SK-N-SH (cell line): ENCODE measurements at regions not wholly inside any gene's neighbourhood (a gene's known extent, or its start where the extent isn't known, plus 50 kb on each side); places are given as distances from the start of the nearest gene placed in this dataset.

Source experiments
- CTCF ChIA-PET: fragments of 300-600, 350-600 bp; formaldehyde crosslinking; extraction: SDS; loops from one replicate; lab custom pipeline; 2021; lab: Yijun Ruan, JAX
- POLR2A ChIA-PET: fragments of 350-600 bp; sonication (Branson Sonifier 250); formaldehyde crosslinking; extraction: SDS; loops from one replicate; lab custom pipeline; 2020; ENCODE audit warnings: antibody characterized with exemption, inconsistent platforms; lab: Yijun Ruan, JAX
- DNase-seq: peaks from one replicate; pipeline ENCODE4 v3.0.0; 2012
- H2AFZ ChIP-seq: fragments of 200-600 bp; sonication (generic); 2 replicates; pipeline ENCODE4 v1.8.1; 2016; ENCODE audit warnings: antibody characterized with exemption, mild to moderate bottlenecking, low read depth
- H3F3A ChIP-seq: fragments of 200-600 bp; sonication (generic); replicated peaks from 2 replicates; pipeline ENCODE3; 2016; ENCODE audit warnings: antibody characterized with exemption, mild to moderate bottlenecking; ENCODE audit not compliant: insufficient read depth
- H3K27ac ChIP-seq, 2 experiments: fragments of 200-500 bp in 1 of 2; fragments of 200-600 bp in 1 of 2; sonication (Bioruptor generic) in 1 of 2; sonication (generic), shearing (Covaris generic) in 1 of 2; 2 replicates each; pipeline versions ENCODE4 v1.5.1 to v1.6.1; 2014 to 2016; ENCODE audit warnings: low read depth in 2 of 2, inconsistent platforms in 1 of 2, low read length in 1 of 2, mild to moderate bottlenecking in 1 of 2, mixed read lengths in 1 of 2
- H3K27me3 ChIP-seq: fragments of 200-600 bp; sonication (generic), shearing (Covaris generic); 2 replicates; pipeline ENCODE4 v1.6.1; 2016; ENCODE audit warnings: mixed run types; ENCODE audit not compliant: insufficient read depth
- H3K36me3 ChIP-seq, 2 experiments: fragments of 200-500 bp in 1 of 2; fragments of 200-600 bp in 1 of 2; sonication (Bioruptor generic) in 1 of 2; sonication (generic) in 1 of 2; replicated peaks in 1 of 2; 2 replicates each; pipeline versions ENCODE3 to v1.5.1; 2014 to 2016; ENCODE audit warnings: low read length in 1 of 2, mild to moderate bottlenecking in 1 of 2; ENCODE audit not compliant: insufficient read depth in 2 of 2, control insufficient read depth in 1 of 2
- H3K4me1 ChIP-seq, 2 experiments: fragments of 200-500 bp in 1 of 2; fragments of 200-600 bp in 1 of 2; sonication (Bioruptor generic) in 1 of 2; sonication (generic), shearing (Covaris generic) in 1 of 2; 2 replicates each; pipeline versions ENCODE4 v1.5.1 to v1.6.1; 2014 to 2016; ENCODE audit warnings: low read depth in 1 of 2, low read length in 1 of 2, mixed run types in 1 of 2; ENCODE audit not compliant: insufficient read depth in 2 of 2, control insufficient read depth in 1 of 2
- H3K4me2 ChIP-seq: fragments of 200-600 bp; sonication (generic), shearing (Covaris generic); 2 replicates; pipeline ENCODE4 v1.6.1; 2017; ENCODE audit warnings: mixed run types
- H3K4me3 ChIP-seq, 2 experiments: fragments of 200-500 bp in 1 of 2; fragments of 200-600 bp in 1 of 2; sonication (Bioruptor generic) in 1 of 2; sonication (generic), shearing (Covaris generic) in 1 of 2; 2 replicates each; pipeline versions ENCODE4 v1.5.1 to v1.8.1; 2014 to 2016; ENCODE audit warnings: low read depth in 2 of 2, inconsistent platforms in 1 of 2, low read length in 1 of 2, mild to moderate bottlenecking in 1 of 2, mixed read lengths in 1 of 2, moderate library complexity in 1 of 2
- H3K79me2 ChIP-seq: fragments of 200-600 bp; sonication (generic); 2 replicates; pipeline ENCODE4 v1.8.1; 2017; ENCODE audit warnings: mild to moderate bottlenecking; ENCODE audit not compliant: insufficient read depth
- H3K9ac ChIP-seq: fragments of 200-600 bp; sonication (generic); 2 replicates; pipeline ENCODE4 v1.6.1; 2017; ENCODE audit warnings: mixed run types
- H3K9me2 ChIP-seq: fragments of 200-600 bp; sonication (generic); 2 replicates; pipeline ENCODE4 v1.6.1; 2017; ENCODE audit warnings: mixed run types
- H3K9me3 ChIP-seq: fragments of 200-600 bp; sonication (generic); 2 replicates; pipeline ENCODE4 v1.6.1; 2017; ENCODE audit warnings: mixed run types, mild to moderate bottlenecking, moderate library complexity
- H4K20me1 ChIP-seq: fragments of 200-600 bp; sonication (generic); 2 replicates; pipeline ENCODE4 v1.6.1; 2017; ENCODE audit warnings: mild to moderate bottlenecking, mixed run types; ENCODE audit not compliant: insufficient read depth
- EP300 ChIP-seq, 2 experiments: IDR thresholded peaks; 2 replicates each; pipeline versions ENCODE4 v1.4.0 to v1.6.1; 2012; ENCODE audit warnings: borderline replicate concordance in 1 of 2, low read depth in 1 of 2, low read length in 1 of 2
- JUND ChIP-seq: IDR thresholded peaks from 2 replicates; pipeline ENCODE4 v1.4.0; 2012
- NFIC ChIP-seq: IDR thresholded peaks from 2 replicates; pipeline ENCODE4 v1.4.0; 2012; ENCODE audit warnings: borderline replicate concordance
- POLR2AphosphoS5 ChIP-seq: IDR thresholded peaks from 2 replicates; pipeline ENCODE4 v1.6.1; 2012; ENCODE audit warnings: low read depth, low read length
- RAD21 ChIP-seq: IDR thresholded peaks from 2 replicates; pipeline ENCODE4 v1.6.1; 2012; ENCODE audit warnings: mild to moderate bottlenecking, low read length
- RCOR1 ChIP-seq: fragments of 150-350 bp; IDR thresholded peaks from 2 replicates; pipeline ENCODE4 v1.6.1; 2017; ENCODE audit warnings: antibody characterized with exemption, low read length
- SIN3A ChIP-seq: IDR thresholded peaks from 2 replicates; pipeline ENCODE4 v1.6.1; 2012; ENCODE audit warnings: low read depth, mild to moderate bottlenecking, low read length, moderate library complexity, borderline replicate concordance
- SMC3 ChIP-seq: IDR thresholded peaks from 2 replicates; pipeline ENCODE4 v1.6.1; 2012; ENCODE audit warnings: low read depth, low read length, improper control_type of control experiment
- TAF1 ChIP-seq: IDR thresholded peaks from 2 replicates; pipeline ENCODE4 v1.6.1; 2012; ENCODE audit warnings: low read depth, mild to moderate bottlenecking, low read length, moderate library complexity, borderline replicate concordance
- USF1 ChIP-seq: IDR thresholded peaks from 2 replicates; pipeline ENCODE4 v1.4.0; 2012; ENCODE audit warnings: low read depth, borderline replicate concordance
- USF2 ChIP-seq: fragments of 150-350 bp; IDR thresholded peaks from 2 replicates; pipeline ENCODE4 v1.6.1; 2017; ENCODE audit warnings: antibody characterized with exemption, low read length, low read depth, borderline replicate concordance
- YY1 ChIP-seq: IDR thresholded peaks from 2 replicates; pipeline ENCODE4 v1.4.0; 2012; ENCODE audit warnings: low read depth, mild to moderate bottlenecking
- ZBTB33 ChIP-seq: IDR thresholded peaks from 2 replicates; pipeline ENCODE4 v1.4.0; 2012; ENCODE audit warnings: low read depth, borderline replicate concordance
- WGBS: methylation state at CpG from one replicate; pipeline ENCODE4 v1.1.6; 2017; ENCODE audit warnings: low lambda C conversion rate; 5-methylcytosine and 5-hydroxymethylcytosine counted together
- TF ChIP-seq, protein P1 (sequence below): IDR thresholded peaks from 2 replicates; pipeline ENCODE4; 2012
- TF ChIP-seq, protein P2 (sequence below): fragments of 150-350 bp; IDR thresholded peaks from 2 replicates; pipeline ENCODE4 v1.6.1; 2016; ENCODE audit warnings: mild to moderate bottlenecking, low read depth, low read length
- TF ChIP-seq, protein P3 (sequence below): IDR thresholded peaks from 2 replicates; pipeline ENCODE4 v1.4.0; 2012; ENCODE audit warnings: low read depth

DNA sequence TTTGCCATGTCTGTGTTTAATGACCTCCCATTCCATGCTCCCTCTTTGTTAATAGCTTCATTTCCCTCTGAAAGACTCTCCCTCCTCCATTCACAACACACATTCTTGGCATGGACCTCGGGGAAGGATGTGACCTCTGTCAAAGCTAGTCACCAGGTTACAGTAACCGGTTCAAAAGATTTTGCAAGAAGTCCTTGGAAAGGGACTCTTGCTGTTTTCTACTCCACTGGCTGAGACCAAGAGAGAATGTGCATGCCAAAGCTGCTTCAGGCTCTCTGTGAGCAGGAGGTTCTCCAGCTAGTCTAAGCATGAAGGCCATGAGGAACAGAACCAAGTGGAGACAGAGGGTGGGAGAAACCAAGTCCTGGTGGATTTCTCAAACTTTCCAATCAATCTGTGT, 732.6 kb downstream of the CCSER2 start:
- Histone ChIP-seq H3K4me3 (no peak overlapping the region), H3K9me2 (no peaks in the 10 kb centered on the region), H2AFZ (no peak overlapping the region), H3K27me3 (no peaks in the 10 kb centered on the region), H4K20me1 (no peaks in the 10 kb centered on the region), H3F3A (no peaks in the 10 kb centered on the region), H3K79me2 (no peaks in the 10 kb centered on the region)
- POLR2A ChIA-PET = no interaction called here
- DNase-seq = no peak
- TF ChIP-seq TAF1 = no peak
- TF ChIP-seq, protein P1, sequence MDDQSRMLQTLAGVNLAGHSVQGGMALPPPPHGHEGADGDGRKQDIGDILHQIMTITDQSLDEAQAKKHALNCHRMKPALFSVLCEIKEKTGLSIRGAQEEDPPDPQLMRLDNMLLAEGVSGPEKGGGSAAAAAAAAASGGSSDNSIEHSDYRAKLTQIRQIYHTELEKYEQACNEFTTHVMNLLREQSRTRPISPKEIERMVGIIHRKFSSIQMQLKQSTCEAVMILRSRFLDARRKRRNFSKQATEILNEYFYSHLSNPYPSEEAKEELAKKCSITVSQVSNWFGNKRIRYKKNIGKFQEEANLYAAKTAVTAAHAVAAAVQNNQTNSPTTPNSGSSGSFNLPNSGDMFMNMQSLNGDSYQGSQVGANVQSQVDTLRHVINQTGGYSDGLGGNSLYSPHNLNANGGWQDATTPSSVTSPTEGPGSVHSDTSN = no peak
- no peak for TF ChIP-seq NFIC
- TF ChIP-seq POLR2AphosphoS5 = no peak
- no peak for TF ChIP-seq JUND
- TF ChIP-seq SMC3 = no peak
- no peak for TF ChIP-seq USF2
- no peak for TF ChIP-seq ZBTB33
- no peak for TF ChIP-seq RAD21
- TF ChIP-seq EP300 (IDR thresholded peaks at IDR 0.05; ENCODE audit: borderline replicate concordance in 1 of 2, low read depth in 1 of 2, low read length in 1 of 2) = no peak
- TF ChIP-seq, protein P2, sequence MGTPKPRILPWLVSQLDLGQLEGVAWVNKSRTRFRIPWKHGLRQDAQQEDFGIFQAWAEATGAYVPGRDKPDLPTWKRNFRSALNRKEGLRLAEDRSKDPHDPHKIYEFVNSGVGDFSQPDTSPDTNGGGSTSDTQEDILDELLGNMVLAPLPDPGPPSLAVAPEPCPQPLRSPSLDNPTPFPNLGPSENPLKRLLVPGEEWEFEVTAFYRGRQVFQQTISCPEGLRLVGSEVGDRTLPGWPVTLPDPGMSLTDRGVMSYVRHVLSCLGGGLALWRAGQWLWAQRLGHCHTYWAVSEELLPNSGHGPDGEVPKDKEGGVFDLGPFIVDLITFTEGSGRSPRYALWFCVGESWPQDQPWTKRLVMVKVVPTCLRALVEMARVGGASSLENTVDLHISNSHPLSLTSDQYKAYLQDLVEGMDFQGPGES = no peak
- TF ChIP-seq SIN3A = no peak
- TF ChIP-seq, all 33 proteins: peak for 0
- no peak overlapping the region for H3K4me2 ChIP-seq
- H3K36me3 ChIP-seq = no peaks in the 10 kb centered on the region
- H3K4me1 ChIP-seq = no peaks in the 10 kb centered on the region
- CTCF ChIA-PET = interaction anchor here (1.6 kb wide), 1 partner anchor 16 kb away, joined by 3 read pairs; no protein-coding TSS in a partner anchor
- H3K9me3 ChIP-seq = peaks cover 5% of the 10 kb centered on the region; the same call in 1 of the 2 replicates
- 13% methylated on average over 2 of the region's 2 CpGs for WGBS
- no peak overlapping the region for H3K27ac ChIP-seq
- H3K9ac ChIP-seq = no peak overlapping the region

DNA sequence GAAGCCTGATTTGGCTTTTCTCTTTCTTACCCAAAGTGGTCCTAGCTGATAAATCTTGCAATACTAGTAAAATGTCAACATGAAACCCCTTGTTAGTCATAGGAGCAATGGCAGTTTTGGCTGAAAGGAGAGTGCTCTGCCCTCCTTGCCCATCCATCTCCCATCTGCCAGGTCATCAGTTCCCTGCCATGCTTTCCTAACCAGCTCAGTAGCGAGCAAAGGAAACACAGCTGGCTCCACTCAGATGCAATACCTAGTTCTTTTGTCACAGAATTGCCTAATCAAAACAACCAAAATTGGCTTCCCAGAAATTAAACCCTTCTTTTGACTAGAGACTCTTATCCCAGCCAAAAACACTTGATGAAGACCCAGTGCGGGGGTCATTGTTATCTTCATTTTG, 733.0 kb downstream of the CCSER2 start:
- H3K4me2 ChIP-seq = no peak overlapping the region
- H3F3A ChIP-seq = no peaks in the 10 kb centered on the region
- H4K20me1 ChIP-seq = no peaks in the 10 kb centered on the region
- H3K9me3 ChIP-seq = peaks cover 5% of the 10 kb centered on the region; the same call in 1 of the 2 replicates
- no peaks in the 10 kb centered on the region for H3K9me2 ChIP-seq
- 15% methylated on average over 2 of the region's 2 CpGs for whole genome bisulfite sequencing
- no peak overlapping the region for H2AFZ ChIP-seq
- no peaks in the 10 kb centered on the region for H3K27me3 ChIP-seq
- ChIA-PET CTCF (interaction anchor here (1.6 kb wide), 1 partner anchor 17 kb away, joined by 3 read pairs; no protein-coding TSS in a partner anchor), POLR2A (no interaction called here)
- no peaks in the 10 kb centered on the region for H3K4me1 ChIP-seq
- no peaks in the 10 kb centered on the region for H3K36me3 ChIP-seq
- H3K79me2 ChIP-seq = no peaks in the 10 kb centered on the region
- no peak overlapping the region for H3K27ac ChIP-seq
- H3K9ac ChIP-seq = no peak overlapping the region
- H3K4me3 ChIP-seq = no peak overlapping the region
- DNase-seq = no peak
- no peak for TF ChIP-seq SIN3A
- TF ChIP-seq USF1 = no peak
- TF ChIP-seq, protein P3, sequence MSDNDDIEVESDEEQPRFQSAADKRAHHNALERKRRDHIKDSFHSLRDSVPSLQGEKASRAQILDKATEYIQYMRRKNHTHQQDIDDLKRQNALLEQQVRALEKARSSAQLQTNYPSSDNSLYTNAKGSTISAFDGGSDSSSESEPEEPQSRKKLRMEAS = no peak
- no peak for TF ChIP-seq YY1
- TF ChIP-seq RCOR1 = no peak
- no peak for TF ChIP-seq JUND
- TF ChIP-seq, all 33 proteins: peak for 0
